GM19468 (cell line): ENCODE measurements at regions not wholly inside any gene's neighbourhood (a gene's known extent, or its start where the extent isn't known, plus 50 kb on each side); places are given as distances from the start of the nearest gene placed in this dataset.
A peak's percentile ranks its signal among the peaks of the same experiment; 100 is the strongest.

Source experiments
- ATAC-seq: cut with Tn5 transposase; IDR thresholded peaks from one replicate; pipeline ENCODE4 v1.9.1; 2021; ENCODE audit warnings: mild to moderate bottlenecking, moderate library complexity, moderate number of reproducible peaks; ENCODE audit not compliant: unreplicated experiment; ENCODE audit errors: extremely low read depth

GRCh38 chr1:87888446-87888845 is 559.8 kb downstream of the LMO4 start:
- no peak for ATAC-seq

- ATAC-seq: no peak
Observed at GRCh38 chr1:87894062-87894461, 565.4 kb downstream of the LMO4 start.

- ATAC-seq: no peak
Observed at GRCh38 chr1:87897481-87897880, 568.8 kb downstream of the LMO4 start.

GRCh38 chr1:87898431-87898830 is 569.8 kb downstream of the LMO4 start:
- no peak for ATAC-seq

- ATAC-seq: no peak
Observed at GRCh38 chr1:87899017-87899416, 570.3 kb downstream of the LMO4 start.

GRCh38 chr1:87899746-87900145 is 571.1 kb downstream of the LMO4 start:
- no peak for ATAC-seq

- peak; percentile 45 for ATAC-seq
Observed at GRCh38 chr1:87902830-87903229, 574.1 kb downstream of the LMO4 start.

- ATAC-seq: no peak
Observed at GRCh38 chr1:87903242-87903641, 574.6 kb downstream of the LMO4 start.

- ATAC-seq: no peak
Observed at GRCh38 chr1:87904651-87905050, 576.0 kb downstream of the LMO4 start.

- ATAC-seq: no peak
Observed at GRCh38 chr1:87905651-87906050, 577.0 kb downstream of the LMO4 start.

- no peak for ATAC-seq
Observed at GRCh38 chr1:87906078-87906477, 577.4 kb downstream of the LMO4 start.

- ATAC-seq: no peak
Observed at GRCh38 chr1:87913361-87913760, 584.7 kb downstream of the LMO4 start.

GRCh38 chr1:87914396-87914795 is 585.7 kb downstream of the LMO4 start:
- no peak for ATAC-seq

GRCh38 chr1:87915771-87916170 is 587.1 kb downstream of the LMO4 start:
- no peak for ATAC-seq

GRCh38 chr1:87916965-87917364 is 588.3 kb downstream of the LMO4 start:
- ATAC-seq: no peak

GRCh38 chr1:87918398-87918797 is 589.7 kb downstream of the LMO4 start:
- no peak for ATAC-seq

- ATAC-seq: no peak
Observed at GRCh38 chr1:87922885-87923284, 594.2 kb downstream of the LMO4 start.

- ATAC-seq: no peak
Observed at GRCh38 chr1:87926131-87926830, 597.6 kb downstream of the LMO4 start.

GRCh38 chr1:87926921-87927320 is 598.2 kb downstream of the LMO4 start:
- no peak for ATAC-seq

- no peak for ATAC-seq
Observed at GRCh38 chr1:87927391-87928280, 599.0 kb downstream of the LMO4 start.

- no peak for ATAC-seq
Observed at GRCh38 chr1:87928623-87929022, 599.9 kb downstream of the LMO4 start.

- no peak for ATAC-seq
Observed at GRCh38 chr1:87929906-87930305, 601.2 kb downstream of the LMO4 start.
